Coronary artery (tissue), 2 donors: ENCODE measurements at regions not wholly inside any gene's neighbourhood (a gene's known extent, or its start where the extent isn't known, plus 50 kb on each side); places are given as distances from the start of the nearest gene placed in this dataset.

ENCODE experiments used
- DNase-seq: peaks from one replicate; pipeline ENCODE4 v3.0.0-alpha.2; 2017; ENCODE audit warnings: low spot score
- H3K27ac ChIP-seq, 2 donors: fragments of 200-600 bp; sonication (generic); one replicate each; pipeline ENCODE4 v1.5.1; 2016 to 2019
- H3K4me3 ChIP-seq: fragments of 200-600 bp; sonication (generic); 2 replicates; pipeline ENCODE4 v1.5.1; 2016; ENCODE audit warnings: mild to moderate bottlenecking, moderate library complexity
- CTCF ChIP-seq: fragments of 200-600 bp; sonication (generic); IDR thresholded peaks from one replicate; pipeline ENCODE4 v1.5.1; 2019; ENCODE audit warnings: antibody characterized with exemption

GRCh38 chr13:89568276-89568675 lies 1779.2 kb upstream of the MIR17HG start:
- Histone ChIP-seq H3K4me3 (no peak overlapping the region), H3K27ac (no peak overlapping the region)
- DNase-seq, result no peak
- no peak for TF ChIP-seq CTCF

- Histone ChIP-seq H3K27ac (no peak overlapping the region), H3K4me3 (no peak overlapping the region)
- DNase-seq, result no peak
- TF ChIP-seq CTCF, result no peak
Measured at GRCh38 chr13:89568746-89569145, 1778.7 kb upstream of the MIR17HG start.

DNA sequence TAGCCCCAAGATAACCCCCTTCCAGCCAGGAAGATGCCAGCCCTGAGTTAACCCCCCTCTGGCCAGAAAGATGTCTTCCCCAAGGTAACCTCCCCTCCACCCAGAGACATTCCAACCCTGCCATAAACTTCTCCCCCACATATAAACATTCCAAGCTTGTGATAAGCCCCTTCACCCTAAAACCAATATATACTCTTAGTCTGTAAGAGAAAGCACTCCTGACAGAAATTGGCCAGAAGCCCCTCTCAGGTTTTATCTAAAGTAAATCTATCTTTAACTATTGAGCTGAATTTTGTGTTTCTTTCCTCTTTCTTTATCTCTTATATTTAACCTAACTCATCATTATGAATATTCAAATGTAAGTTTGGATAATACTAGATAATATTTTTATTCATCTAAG lies 1775.8 kb upstream of the MIR17HG start:
- DNase-seq, result no peak
- TF ChIP-seq CTCF, result no peak
- H3K27ac ChIP-seq, result no peak overlapping the region

DNA sequence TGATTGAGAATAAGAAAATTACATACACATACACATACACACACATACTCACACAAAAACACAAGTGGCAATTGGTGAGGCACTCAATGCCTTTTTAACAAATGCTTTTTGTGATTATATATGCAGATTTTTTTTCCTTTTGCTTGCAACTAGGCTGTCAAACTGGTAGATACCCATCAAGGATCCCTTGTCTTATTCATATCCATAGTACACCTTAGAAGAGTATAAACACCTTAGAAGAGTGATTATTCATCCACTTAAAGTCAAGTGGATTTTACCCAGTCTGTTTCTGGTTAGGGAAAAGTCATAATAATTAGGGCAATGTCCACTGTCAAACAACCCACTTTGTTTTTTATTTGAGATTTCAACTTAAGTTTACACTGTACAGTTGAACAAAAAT lies 1773.4 kb upstream of the MIR17HG start:
- no peak for DNase-seq
- Histone ChIP-seq H3K4me3 (no peak overlapping the region), H3K27ac (no peak overlapping the region)
- TF ChIP-seq CTCF, result no peak

More for the DNA sequence above, 1775.8 kb upstream of the MIR17HG start:
- no peak overlapping the region for H3K4me3 ChIP-seq

GRCh38 chr13:89577301-89577700 lies 1770.2 kb upstream of the MIR17HG start:
- TF ChIP-seq CTCF, result no peak
- H3K4me3 ChIP-seq, result no peak overlapping the region
- DNase-seq, result no peak
- no peak overlapping the region for H3K27ac ChIP-seq

DNA sequence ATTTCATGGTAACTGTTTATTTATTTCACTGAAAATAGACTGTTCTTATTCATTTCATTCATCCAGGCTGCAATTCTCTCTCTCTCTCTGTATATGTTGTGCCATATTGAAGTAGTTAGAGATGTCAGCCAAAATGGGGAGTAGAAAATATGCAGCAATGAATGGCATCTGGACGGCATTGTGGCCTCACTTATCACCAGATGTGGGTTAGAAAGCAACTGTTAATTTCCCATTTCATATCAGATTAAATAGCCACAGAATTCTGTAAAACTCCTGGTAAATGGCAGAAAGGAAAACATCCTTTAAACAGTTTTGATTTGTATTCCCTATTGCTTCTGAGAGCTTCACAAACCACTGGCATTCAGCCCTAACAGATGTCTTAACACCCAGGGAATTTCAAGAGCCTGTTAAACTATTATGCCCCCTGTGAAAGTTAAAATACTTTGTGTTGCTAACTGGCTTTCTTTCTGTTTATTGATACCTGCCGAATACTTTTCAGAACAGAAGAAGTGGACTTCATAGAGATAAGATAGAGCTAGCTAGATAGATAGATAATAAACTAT lies 1763.3 kb upstream of the MIR17HG start:
- TF ChIP-seq CTCF, result no peak
- H3K4me3 ChIP-seq, result no peak overlapping the region
- no peak overlapping the region for H3K27ac ChIP-seq
- DNase-seq, result no peak

DNA sequence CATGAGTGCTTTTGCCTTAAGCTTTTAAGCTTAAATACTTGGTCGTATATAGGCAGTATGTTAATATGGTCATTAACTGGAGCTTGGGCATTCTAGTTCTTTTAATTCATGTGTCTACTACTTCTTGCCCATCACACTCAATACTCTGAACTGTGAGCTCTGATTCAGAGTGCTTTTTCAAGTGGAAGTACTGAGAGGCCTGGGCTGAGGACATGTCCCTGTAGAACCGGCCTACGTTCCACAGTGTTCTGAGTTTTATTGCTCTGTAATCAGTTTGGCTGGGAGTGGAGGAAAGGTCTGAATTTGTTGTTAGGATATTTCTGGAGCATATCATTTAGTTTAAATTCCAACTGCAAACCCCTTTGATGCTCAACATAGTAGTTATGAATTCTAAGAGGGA lies 1744.8 kb upstream of the MIR17HG start:
- TF ChIP-seq CTCF, result no peak
- DNase-seq, result no peak
- no peak overlapping the region for H3K27ac ChIP-seq

More for the DNA sequence above, 1744.8 kb upstream of the MIR17HG start:
- H3K4me3 ChIP-seq, result no peak overlapping the region
